DND-41 (cell line): ENCODE measurements at regions not wholly inside any gene's neighbourhood (a gene's known extent, or its start where the extent isn't known, plus 50 kb on each side); places are given as distances from the start of the nearest gene placed in this dataset.

Source experiments
- CTCF ChIP-seq: IDR thresholded peaks from 2 replicates; pipeline ENCODE4 v1.5.1; 2012; ENCODE audit warnings: borderline replicate concordance, low read length, moderate library complexity, mild to moderate bottlenecking; ENCODE audit not compliant: poor library complexity, severe bottlenecking; ENCODE audit errors: extremely low read depth
- EZH2 ChIP-seq: IDR thresholded peaks from 3 replicates; pipeline ENCODE4 v1.6.1; 2012; ENCODE audit warnings: borderline replicate concordance, low read depth, mild to moderate bottlenecking, moderate library complexity, low read length, inconsistent platforms; ENCODE audit not compliant: severe bottlenecking

GRCh38 chr3:180421721-180422120 is 180.2 kb upstream of the TTC14 start:
- TF ChIP-seq EZH2, result no peak
- TF ChIP-seq CTCF, result no peak
